Testis (tissue), 2 donors: ENCODE measurements at regions not wholly inside any gene's neighbourhood (a gene's known extent, or its start where the extent isn't known, plus 50 kb on each side); places are given as distances from the start of the nearest gene placed in this dataset.

Source experiments
- DNase-seq: peaks from one replicate; pipeline ENCODE4 v3.0.0-alpha.2; 2019
- H3K27ac ChIP-seq, 2 donors: fragments of 200-600 bp; sonication (generic); one replicate each; pipeline ENCODE4 v1.5.1; 2019
- H3K27me3 ChIP-seq: fragments of 200-600 bp; sonication (generic); one replicate; pipeline ENCODE4 v1.5.1; 2019
- H3K36me3 ChIP-seq: fragments of 200-600 bp; sonication (generic); one replicate; pipeline ENCODE4 v1.5.1; 2017; ENCODE audit warnings: low read depth; ENCODE audit errors: missing control alignments
- H3K4me1 ChIP-seq: fragments of 200-600 bp; sonication (generic); one replicate; pipeline ENCODE4 v1.5.1; 2019
- H3K4me3 ChIP-seq, 2 donors: fragments of 200-600 bp; sonication (generic); one replicate each; pipeline ENCODE4 v1.5.1; 2017 to 2019
- H3K9me3 ChIP-seq: fragments of 200-600 bp; sonication (generic); one replicate; pipeline ENCODE4 v1.5.1; 2017
- POLR2A ChIP-seq: fragments of 450-650 bp; IDR thresholded peaks from one replicate; pipeline ENCODE4 v1.6.1; 2017; ENCODE audit warnings: antibody characterized with exemption, mild to moderate bottlenecking, moderate library complexity
- WGBS, 2 donors: methylation state at CpG; one replicate each; pipeline ENCODE4 v1.1.5; 2018; 5-methylcytosine and 5-hydroxymethylcytosine counted together
- intact Hi-C: fragments of 100-400 bp; cut with DNase I; formaldehyde crosslinking; loops from one replicate; pipeline ENCODE4 v1.15.1; 2023; ENCODE audit warnings: low total_unique reads
- TF ChIP-seq, protein P1 (sequence below), 3 experiments: fragments of 450-650 bp in 2 of 3; fragments of 200-600 bp in 1 of 3; sonication (generic) in 1 of 3; IDR thresholded peaks; one replicate each; pipeline ENCODE4 v1.5.1; 2016 to 2019; ENCODE audit warnings: antibody characterized with exemption in 3 of 3, mild to moderate bottlenecking in 2 of 3, moderate library complexity in 1 of 3

DNA sequence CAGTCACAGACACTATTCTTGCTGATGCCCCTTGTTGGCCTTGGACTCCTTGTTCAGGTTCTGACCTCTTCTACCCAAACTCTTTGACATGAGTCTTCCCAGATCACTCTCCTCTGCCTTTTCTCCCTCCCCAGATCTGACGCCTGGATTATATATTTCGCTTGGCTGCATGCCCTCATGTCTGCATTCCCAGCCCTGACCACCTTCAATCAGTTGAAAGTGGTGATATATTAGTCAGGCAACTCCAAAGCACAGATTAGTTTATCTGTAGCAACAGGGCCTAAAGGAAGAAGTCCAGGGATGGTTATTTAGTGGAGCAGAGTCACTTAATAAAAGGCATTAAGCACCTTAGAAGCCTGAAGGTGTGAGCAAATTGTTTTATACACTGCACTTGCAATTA, 110.0 kb upstream of the GUCA2B start:
- no peak for DNase-seq
- H3K36me3 ChIP-seq: no peaks in the 10 kb centered on the region
- WGBS, 2 donors: 72 to 79% methylated on average over 2 of the region's 2 CpGs
- no peaks in the 10 kb centered on the region for H3K27me3 ChIP-seq
- TF ChIP-seq POLR2A: no peak
- TF ChIP-seq, protein P1, sequence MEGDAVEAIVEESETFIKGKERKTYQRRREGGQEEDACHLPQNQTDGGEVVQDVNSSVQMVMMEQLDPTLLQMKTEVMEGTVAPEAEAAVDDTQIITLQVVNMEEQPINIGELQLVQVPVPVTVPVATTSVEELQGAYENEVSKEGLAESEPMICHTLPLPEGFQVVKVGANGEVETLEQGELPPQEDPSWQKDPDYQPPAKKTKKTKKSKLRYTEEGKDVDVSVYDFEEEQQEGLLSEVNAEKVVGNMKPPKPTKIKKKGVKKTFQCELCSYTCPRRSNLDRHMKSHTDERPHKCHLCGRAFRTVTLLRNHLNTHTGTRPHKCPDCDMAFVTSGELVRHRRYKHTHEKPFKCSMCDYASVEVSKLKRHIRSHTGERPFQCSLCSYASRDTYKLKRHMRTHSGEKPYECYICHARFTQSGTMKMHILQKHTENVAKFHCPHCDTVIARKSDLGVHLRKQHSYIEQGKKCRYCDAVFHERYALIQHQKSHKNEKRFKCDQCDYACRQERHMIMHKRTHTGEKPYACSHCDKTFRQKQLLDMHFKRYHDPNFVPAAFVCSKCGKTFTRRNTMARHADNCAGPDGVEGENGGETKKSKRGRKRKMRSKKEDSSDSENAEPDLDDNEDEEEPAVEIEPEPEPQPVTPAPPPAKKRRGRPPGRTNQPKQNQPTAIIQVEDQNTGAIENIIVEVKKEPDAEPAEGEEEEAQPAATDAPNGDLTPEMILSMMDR (IDR thresholded peaks at IDR 0.05): no peak
- intact Hi-C loops: no loop called here
- no peaks in the 10 kb centered on the region for H3K4me1 ChIP-seq
- H3K9me3 ChIP-seq: no peaks in the 10 kb centered on the region
- no peak overlapping the region for H3K4me3 ChIP-seq
- H3K27ac ChIP-seq: no peak overlapping the region

DNA sequence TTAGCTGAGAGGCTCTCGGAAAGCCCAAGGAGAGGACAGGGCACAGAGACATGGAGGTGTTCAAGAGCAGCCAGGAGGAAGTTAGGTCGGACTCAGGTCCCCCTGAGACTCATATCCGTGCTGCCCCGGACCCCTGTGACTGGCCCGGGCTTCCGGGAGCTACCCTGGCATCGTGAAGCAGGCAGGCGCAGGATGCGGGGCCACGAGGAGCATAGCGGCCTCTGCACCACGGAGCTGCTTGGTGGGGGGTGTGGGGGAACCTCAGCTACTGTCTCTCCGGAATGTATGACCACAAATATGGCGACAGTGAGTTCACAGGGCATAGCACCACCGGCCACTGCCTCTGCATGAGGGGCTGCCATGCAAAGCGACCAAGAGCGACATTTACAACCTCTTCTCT, 112.2 kb upstream of the GUCA2B start:
- Histone ChIP-seq H3K27ac (no peak overlapping the region), H3K27me3 (no peaks in the 10 kb centered on the region), H3K4me1 (no peaks in the 10 kb centered on the region), H3K9me3 (no peaks in the 10 kb centered on the region), H3K4me3 (no peak overlapping the region), H3K36me3 (no peaks in the 10 kb centered on the region)
- TF ChIP-seq, protein P1 (IDR thresholded peaks at IDR 0.05): no peak
- no peak for TF ChIP-seq POLR2A
- DNase-seq: no peak
- 74 to 79% methylated on average over 15 to 17 of the region's 17 CpGs for whole genome bisulfite sequencing, 2 donors
- intact Hi-C loops: no loop called here

DNA sequence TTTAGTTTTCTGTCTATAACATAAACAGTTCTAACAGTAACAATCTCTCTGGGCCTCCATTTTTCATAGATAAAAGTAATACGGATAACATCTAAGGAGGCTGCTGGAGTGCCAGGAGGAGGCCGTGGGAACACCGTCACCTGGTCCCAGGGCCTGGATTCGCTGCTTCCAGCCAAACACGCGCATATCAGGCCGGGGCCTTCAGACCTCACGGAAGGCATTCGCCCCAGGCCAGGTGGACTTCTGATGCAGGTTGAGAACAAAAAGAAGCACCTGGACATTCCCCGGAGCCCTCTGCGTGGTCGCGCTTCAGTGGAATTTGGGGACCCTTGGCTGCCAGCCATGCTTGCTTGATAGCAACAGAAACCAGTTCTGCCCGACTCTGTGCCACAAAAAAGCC, 113.1 kb upstream of the GUCA2B start:
- Histone ChIP-seq H3K4me3 (no peak overlapping the region), H3K27ac (no peak overlapping the region), H3K4me1 (no peaks in the 10 kb centered on the region), H3K27me3 (no peaks in the 10 kb centered on the region), H3K36me3 (no peaks in the 10 kb centered on the region), H3K9me3 (no peaks in the 10 kb centered on the region)
- TF ChIP-seq, protein P1 (IDR thresholded peaks at IDR 0.05): no peak
- no peak for TF ChIP-seq POLR2A
- intact Hi-C loops: no loop called here
- WGBS, 2 donors: 80 to 96% methylated on average over 14 of the region's 14 CpGs
- no peak for DNase-seq

DNA sequence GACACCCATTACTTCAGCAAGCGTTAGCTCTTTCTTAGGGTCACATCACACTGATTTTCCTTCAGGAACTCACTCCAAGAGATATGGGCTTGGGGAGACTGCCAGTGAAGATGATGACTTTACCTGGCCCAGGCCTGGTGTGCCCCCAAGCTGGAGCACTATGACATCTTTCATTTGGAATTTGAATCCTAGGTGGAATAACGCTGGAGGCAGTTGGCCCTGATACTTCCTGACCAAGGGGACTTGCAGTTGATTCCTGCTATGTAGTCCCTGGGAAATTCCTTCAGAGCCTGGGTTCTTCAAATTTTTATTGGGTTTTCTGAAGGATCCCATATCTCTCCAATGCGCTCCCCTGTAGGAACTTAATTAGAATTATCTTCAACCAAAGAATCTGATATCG, 114.9 kb upstream of the GUCA2B start:
- intact Hi-C loops: no loop called here
- TF ChIP-seq, protein P1 (IDR thresholded peaks at IDR 0.05): no peak
- TF ChIP-seq POLR2A: no peak
- H3K27me3 ChIP-seq: no peaks in the 10 kb centered on the region
- WGBS, 2 donors: 85 to 89% methylated on average over 4 of the region's 4 CpGs
- no peaks in the 10 kb centered on the region for H3K4me1 ChIP-seq
- no peak overlapping the region for H3K4me3 ChIP-seq
- DNase-seq: no peak
- H3K27ac ChIP-seq: no peak overlapping the region
- H3K9me3 ChIP-seq: no peaks in the 10 kb centered on the region
- no peaks in the 10 kb centered on the region for H3K36me3 ChIP-seq

DNA sequence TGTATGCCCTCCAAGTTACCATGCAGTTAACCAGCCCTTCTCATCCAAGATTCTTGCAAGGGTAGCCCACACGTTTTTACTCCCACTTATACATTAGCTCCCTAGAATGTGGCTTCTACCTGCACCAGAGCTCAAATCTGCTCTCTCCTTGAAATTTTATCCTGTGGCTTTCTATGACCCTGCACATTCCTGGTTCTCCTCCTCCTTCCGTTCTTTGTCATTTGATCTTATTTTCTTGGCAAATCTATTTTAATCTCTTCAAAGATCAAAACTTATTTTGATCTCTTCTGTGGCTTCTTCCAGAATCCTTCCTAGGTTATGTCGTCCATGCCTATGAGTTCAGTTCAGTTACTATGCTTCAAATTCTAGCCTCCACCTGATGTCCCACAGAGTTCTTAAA, 115.6 kb upstream of the GUCA2B start:
- Histone ChIP-seq H3K9me3 (no peaks in the 10 kb centered on the region), H3K4me1 (no peaks in the 10 kb centered on the region), H3K4me3 (no peak overlapping the region), H3K27me3 (no peaks in the 10 kb centered on the region), H3K27ac (no peak overlapping the region), H3K36me3 (no peaks in the 10 kb centered on the region)
- DNase-seq: no peak
- WGBS, 2 donors: 45 to 61% methylated on average over 3 of the region's 3 CpGs
- intact Hi-C loops: no loop called here
- TF ChIP-seq POLR2A: no peak
- TF ChIP-seq, protein P1 (IDR thresholded peaks at IDR 0.05): no peak
